GM19025 (cell line): ENCODE measurements at regions not wholly inside any gene's neighbourhood (a gene's known extent, or its start where the extent isn't known, plus 50 kb on each side); places are given as distances from the start of the nearest gene placed in this dataset.
"Not testable (repeated sequence)": the region's sequence is repeated elsewhere in the genome, so short reads cannot be mapped to it uniquely, and the experiment has no call there.

Experiments used
- ATAC-seq: cut with Tn5 transposase; IDR thresholded peaks from one replicate; pipeline ENCODE4 v1.9.1; 2021; ENCODE audit warnings: mild to moderate bottlenecking, low read depth, moderate library complexity; ENCODE audit not compliant: unreplicated experiment

GRCh38 chr10:30704026-30704600 is 74.6 kb upstream of the LYZL2 start:
- ATAC-seq, result no peak

GRCh38 chr10:30703446-30703845 is 73.9 kb upstream of the LYZL2 start:
- not testable (repeated sequence) for ATAC-seq

- no peak for ATAC-seq
Measured at GRCh38 chr10:30702860-30703259, 73.3 kb upstream of the LYZL2 start.

GRCh38 chr10:30701451-30702173 is 72.1 kb upstream of the LYZL2 start:
- ATAC-seq, result peak; percentile 46

- ATAC-seq, result no peak
Measured at GRCh38 chr10:30697806-30698205, 68.3 kb upstream of the LYZL2 start.

- ATAC-seq, result not testable (repeated sequence)
Measured at GRCh38 chr10:30697221-30697620, 67.7 kb upstream of the LYZL2 start.

GRCh38 chr10:30696416-30697185 is 67.0 kb upstream of the LYZL2 start:
- ATAC-seq, result not testable (repeated sequence)

- ATAC-seq, result not testable (repeated sequence)
Measured at GRCh38 chr10:30695481-30696236, 66.1 kb upstream of the LYZL2 start.

- no peak for ATAC-seq
Measured at GRCh38 chr10:30694518-30695228, 65.1 kb upstream of the LYZL2 start.

GRCh38 chr10:30691639-30692015 is 62.1 kb upstream of the LYZL2 start:
- ATAC-seq, result no peak

GRCh38 chr10:30690948-30691638 is 61.5 kb upstream of the LYZL2 start:
- not testable (repeated sequence) for ATAC-seq

GRCh38 chr10:30688456-30688855 is 58.9 kb upstream of the LYZL2 start:
- no peak for ATAC-seq

GRCh38 chr10:30687698-30688213 is 58.2 kb upstream of the LYZL2 start:
- no peak for ATAC-seq

- no peak for ATAC-seq
Measured at GRCh38 chr10:30686708-30687107, 57.2 kb upstream of the LYZL2 start.

- no peak for ATAC-seq
Measured at GRCh38 chr10:30683496-30683895, 53.9 kb upstream of the LYZL2 start.

- peak; percentile 43 for ATAC-seq
Measured at GRCh38 chr10:30682377-30683199, 53.0 kb upstream of the LYZL2 start.

GRCh38 chr10:30680908-30681307 is 51.4 kb upstream of the LYZL2 start:
- no peak for ATAC-seq
